Stimulated activated naive CD8-positive, alpha-beta T cell treated with anti-CD3 and anti-CD28 coated beads, Interleukin-15, amount 100 ng/mL, for 72 hours (primary cell): ENCODE measurements at regions not wholly inside any gene's neighbourhood (a gene's known extent, or its start where the extent isn't known, plus 50 kb on each side); places are given as distances from the start of the nearest gene placed in this dataset.
A peak's percentile ranks its signal among the peaks of the same experiment; 100 is the strongest.

Experiments used
- ATAC-seq: fragments of 150-1000 bp; cut with Tn5 transposase; 2 replicates; pipeline ENCODE4 v1.10.0; 2021; ENCODE audit warnings: mild to moderate bottlenecking, moderate library complexity
- DNase-seq, 2 donors: peaks; one replicate each; pipeline ENCODE4 v3.0.0; 2021 to 2022
- H3K27ac Mint-ChIP-seq, 2 donors: one replicate each; pipeline ENCODE4 v1.8.0; 2022; ENCODE audit warnings: mild to moderate bottlenecking in 2 of 2, mixed read lengths in 2 of 2, moderate library complexity in 2 of 2
- H3K27me3 Mint-ChIP-seq: one replicate; pipeline ENCODE4 v1.8.0; 2022; ENCODE audit warnings: mixed read lengths
- H3K4me1 Mint-ChIP-seq: one replicate; pipeline ENCODE4 v1.8.0; 2022; ENCODE audit warnings: mild to moderate bottlenecking, mixed read lengths
- H3K4me3 Mint-ChIP-seq, 2 donors: one replicate each; pipeline ENCODE4 v1.8.0; 2022; ENCODE audit warnings: mild to moderate bottlenecking in 2 of 2, mixed read lengths in 2 of 2, moderate library complexity in 1 of 2
- H3K9me3 Mint-ChIP-seq, 2 donors: one replicate each; pipeline ENCODE4 v1.8.0; 2022; ENCODE audit warnings: mixed read lengths in 2 of 2

DNA sequence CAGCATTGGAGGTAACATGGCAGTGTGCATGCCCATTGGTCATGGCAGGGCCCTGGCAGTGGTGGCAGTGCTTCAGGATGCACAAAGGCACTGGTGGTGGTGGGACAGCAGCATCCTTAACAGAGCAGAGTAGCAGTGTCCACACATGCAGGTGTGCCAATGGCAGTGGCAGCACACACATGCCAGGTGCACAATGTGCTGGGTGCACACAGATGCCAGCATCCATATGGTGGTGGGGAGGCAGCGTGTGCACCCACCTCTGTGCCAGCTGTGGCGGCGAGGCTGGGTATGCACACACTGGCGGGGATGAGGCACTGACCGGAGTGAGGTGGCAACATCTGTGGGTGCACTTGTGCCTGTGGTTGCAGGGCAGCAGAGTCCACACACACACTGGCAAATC is 150.6 kb downstream of the SI start:
- Mint-ChIP-seq H3K27me3 (no peaks in the 10 kb centered on the region), H3K4me1 (no peaks in the 10 kb centered on the region), H3K27ac (no peak overlapping the region), H3K4me3 (no peak overlapping the region), H3K9me3 (peaks cover 11 to 32% of the 10 kb centered on the region in 2 donors)
- DNase-seq (no peak), ATAC-seq (no peak)

DNA sequence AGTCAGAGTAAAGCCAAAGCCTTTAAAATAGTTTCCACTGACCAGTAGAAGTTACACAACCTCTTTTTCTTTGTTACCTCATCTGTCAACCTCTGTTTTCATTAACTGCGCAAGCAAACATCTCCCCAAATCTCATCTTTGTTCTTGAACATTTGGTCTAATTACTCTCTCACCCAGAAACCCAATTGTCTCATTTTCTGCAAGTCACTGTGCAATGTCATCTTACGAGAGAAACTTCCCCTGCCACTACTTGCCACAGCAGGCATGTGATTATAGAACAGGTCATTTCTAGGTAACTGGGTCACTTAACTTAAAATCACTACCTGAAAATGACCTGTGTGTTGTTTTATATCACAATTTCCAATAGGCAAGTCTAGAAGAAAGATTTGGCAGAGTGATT is 159.4 kb downstream of the SI start:
- Mint-ChIP-seq H3K27ac (no peak overlapping the region), H3K9me3 (peaks cover 6 to 7% of the 10 kb centered on the region in 2 donors)

DNA sequence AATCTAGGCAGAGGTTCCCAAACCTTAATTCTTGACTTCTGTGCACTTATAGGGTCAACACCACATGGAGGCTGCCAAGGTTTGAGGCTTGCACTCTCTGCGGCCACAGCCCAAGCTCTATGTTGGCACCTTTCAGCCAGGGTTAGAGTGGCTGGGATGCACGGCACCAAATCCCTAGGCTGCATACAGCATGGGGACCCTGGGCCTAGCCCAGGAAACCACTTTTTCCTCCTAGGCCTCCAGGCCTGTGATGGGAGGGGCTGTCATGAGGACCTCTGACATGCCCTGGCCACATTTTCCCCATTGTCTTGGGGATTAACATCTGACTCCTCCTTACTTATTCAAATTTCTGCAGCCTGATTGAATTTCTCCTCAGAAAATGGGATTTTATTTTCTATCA is 165.4 kb downstream of the SI start:
- H3K27me3 Mint-ChIP-seq = no peaks in the 10 kb centered on the region
- H3K27ac Mint-ChIP-seq = no peak overlapping the region
- no peak overlapping the region for H3K4me3 Mint-ChIP-seq
- ATAC-seq = no peak
- peaks cover 14 to 19% of the 10 kb centered on the region in 2 donors for H3K9me3 Mint-ChIP-seq
- H3K4me1 Mint-ChIP-seq = no peaks in the 10 kb centered on the region
- DNase-seq = no peak

More for the DNA sequence above, 159.4 kb downstream of the SI start:
- Mint-ChIP-seq H3K4me1 (no peaks in the 10 kb centered on the region), H3K4me3 (no peak overlapping the region), H3K27me3 (no peaks in the 10 kb centered on the region)
- ATAC-seq = no peak
- no peak for DNase-seq

DNA sequence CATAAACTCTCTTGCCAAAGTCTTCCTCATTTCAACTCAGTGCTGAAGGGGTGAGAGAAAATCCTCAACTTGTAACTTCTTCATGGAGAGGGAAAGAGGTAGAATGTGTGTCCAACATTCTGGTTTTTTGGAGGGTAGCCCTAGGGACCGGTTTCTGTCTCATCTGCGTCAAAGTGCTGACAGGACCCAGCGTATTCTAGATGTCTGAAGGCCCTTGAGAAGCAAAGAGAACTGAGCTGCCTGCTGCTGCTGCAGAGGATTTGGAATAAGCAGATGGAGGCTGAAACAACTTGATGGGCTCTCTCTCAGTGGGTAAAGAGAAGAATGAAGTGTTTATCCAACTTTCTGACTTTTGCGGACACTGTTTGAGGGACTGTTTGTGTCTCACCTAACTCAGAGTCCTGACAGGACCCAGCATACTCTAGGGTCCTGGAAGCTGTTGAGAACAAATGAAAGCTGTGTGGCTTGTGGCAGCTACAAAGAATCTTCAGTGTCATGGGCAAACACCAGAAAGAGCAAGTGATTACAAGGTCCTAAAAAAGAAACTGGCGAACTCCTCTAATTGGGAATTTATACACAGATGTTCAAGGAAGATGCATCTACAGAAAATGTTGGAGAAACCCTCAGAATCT is 174.4 kb downstream of the SI start:
- Mint-ChIP-seq H3K9me3 (peaks cover 9 to 20% of the 10 kb centered on the region in 2 donors), H3K27ac (no peak overlapping the region), H3K4me1 (no peaks in the 10 kb centered on the region), H3K4me3 (no peak overlapping the region), H3K27me3 (no peaks in the 10 kb centered on the region)
- DNase-seq (no peak), ATAC-seq (no peak)

DNA sequence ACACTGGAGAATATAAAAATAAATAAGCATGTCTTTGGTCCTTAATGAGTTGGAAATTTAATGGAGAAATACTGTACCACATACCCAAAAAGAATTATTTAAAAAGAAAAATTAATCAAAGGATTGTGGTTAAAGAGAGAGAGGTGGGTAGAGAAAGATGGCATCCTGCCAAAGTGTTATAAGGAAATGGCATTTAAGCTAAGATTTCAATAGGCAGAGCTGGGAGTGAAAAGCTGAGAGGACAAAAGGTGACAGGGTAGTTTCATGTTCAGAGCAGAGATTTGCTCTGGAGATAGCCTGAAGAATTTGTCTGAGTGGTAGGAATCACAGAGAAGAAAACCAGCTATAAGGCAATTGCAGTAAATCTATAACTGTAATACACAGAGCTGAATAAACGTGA is 181.0 kb downstream of the SI start:
- Mint-ChIP-seq H3K4me3 (no peak overlapping the region), H3K9me3 (peaks cover 4 to 7% of the 10 kb centered on the region in 2 donors), H3K27me3 (no peaks in the 10 kb centered on the region), H3K4me1 (no peaks in the 10 kb centered on the region), H3K27ac (no peak overlapping the region)
- DNase-seq (no peak), ATAC-seq (no peak)

DNA sequence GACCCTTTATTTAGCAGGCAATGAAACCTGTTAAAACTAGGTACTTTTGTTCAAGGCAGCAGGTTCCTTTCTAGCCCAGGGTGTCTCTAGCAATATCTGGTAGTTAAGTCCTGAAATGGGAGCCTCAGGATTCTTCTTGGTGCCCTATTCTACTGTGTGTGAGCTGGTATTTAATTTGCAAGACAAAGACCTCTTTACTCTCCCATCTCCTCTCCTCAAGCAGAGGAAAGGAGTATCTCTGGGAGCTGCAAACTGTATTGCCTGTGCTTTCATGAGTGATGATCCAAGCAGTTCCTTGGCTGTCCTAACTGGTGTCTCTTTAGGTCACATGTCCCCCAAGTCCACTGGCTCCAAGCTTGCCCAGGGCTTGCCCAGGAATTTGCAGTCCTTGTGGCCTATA is 188.2 kb downstream of the SI start:
- H3K4me1 Mint-ChIP-seq = no peaks in the 10 kb centered on the region

DNA sequence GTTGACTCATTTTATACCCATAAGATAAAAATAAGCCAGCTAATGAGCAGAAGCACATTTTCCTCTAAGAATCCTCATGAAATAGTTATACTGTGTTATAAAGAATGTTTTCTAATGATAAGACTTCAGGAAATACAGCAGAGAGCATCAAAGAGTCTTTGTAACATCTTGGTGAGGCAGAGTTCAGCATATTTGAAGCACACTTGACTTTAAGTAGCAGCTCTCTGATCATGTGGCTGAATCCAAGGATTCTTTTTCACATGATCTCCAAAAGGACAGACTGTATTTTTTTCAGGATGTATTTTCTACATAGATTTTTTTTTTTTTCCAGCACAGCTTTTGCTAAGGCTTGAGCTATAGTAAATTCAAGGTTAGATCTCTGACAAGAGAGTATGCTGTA is 195.1 kb downstream of the SI start:
- H3K4me1 Mint-ChIP-seq = no peaks in the 10 kb centered on the region
- peaks cover 0 to under 1% of the 10 kb centered on the region in 2 donors for H3K9me3 Mint-ChIP-seq
- DNase-seq (no peak), ATAC-seq (no peak)
- no peaks in the 10 kb centered on the region for H3K27me3 Mint-ChIP-seq
- H3K4me3 Mint-ChIP-seq = no peak overlapping the region
- H3K27ac Mint-ChIP-seq = no peak overlapping the region

More for the DNA sequence above, 188.2 kb downstream of the SI start:
- Mint-ChIP-seq H3K9me3 (peaks cover 11 to 16% of the 10 kb centered on the region in 2 donors), H3K27me3 (no peaks in the 10 kb centered on the region), H3K27ac (no peak overlapping the region), H3K4me3 (no peak overlapping the region)
- no peak for ATAC-seq
- no peak for DNase-seq

DNA sequence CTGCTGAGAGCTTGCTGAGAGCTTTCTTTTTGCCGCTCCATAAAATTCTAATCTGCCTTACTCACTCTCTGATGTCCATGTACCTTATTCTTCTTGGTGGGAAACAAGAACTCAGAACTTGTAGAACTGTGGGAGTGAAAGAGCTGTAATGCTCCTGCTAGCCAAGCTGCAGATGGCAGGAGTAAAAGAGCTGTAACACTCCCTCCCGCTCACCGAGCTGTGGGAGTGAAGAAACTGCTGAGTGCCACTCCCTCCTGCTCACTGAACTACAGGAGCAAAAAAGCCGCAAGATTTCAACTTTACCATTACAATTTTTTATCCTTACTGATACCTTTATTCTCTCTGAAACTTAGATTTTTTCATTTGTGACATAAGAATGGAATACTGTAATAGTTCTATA is 199.1 kb downstream of the SI start:
- Mint-ChIP-seq H3K27ac (no peak overlapping the region), H3K4me3 (no peak overlapping the region), H3K27me3 (no peaks in the 10 kb centered on the region), H3K4me1 (no peaks in the 10 kb centered on the region), H3K9me3 (no peaks in the 10 kb centered on the region)
- DNase-seq (no peak), ATAC-seq (no peak)

DNA sequence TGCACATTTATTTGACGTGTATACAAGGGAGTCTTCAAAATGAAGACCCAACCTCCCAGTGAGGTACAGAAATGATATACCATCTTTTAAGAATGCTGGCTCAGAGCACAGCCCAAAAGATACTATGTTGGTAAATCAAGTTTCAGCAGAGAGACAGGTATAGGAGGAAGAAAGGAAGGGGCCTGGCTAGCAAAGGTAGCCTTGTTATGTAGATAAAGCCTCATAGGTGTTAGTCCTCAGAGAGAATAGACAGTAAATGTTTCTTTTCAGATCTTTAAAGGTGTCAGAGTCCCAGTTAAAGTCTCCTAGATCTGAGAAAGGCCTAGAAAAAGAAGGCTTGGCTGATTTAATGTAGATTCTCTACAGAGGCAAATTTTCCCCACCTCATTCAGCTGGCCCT is 213.8 kb downstream of the SI start:
- Mint-ChIP-seq H3K27ac (no peak overlapping the region), H3K9me3 (peaks cover 5 to 12% of the 10 kb centered on the region in 2 donors), H3K4me3 (no peak overlapping the region), H3K27me3 (no peaks in the 10 kb centered on the region), H3K4me1 (no peaks in the 10 kb centered on the region)
- DNase-seq (no peak), ATAC-seq (no peak)

DNA sequence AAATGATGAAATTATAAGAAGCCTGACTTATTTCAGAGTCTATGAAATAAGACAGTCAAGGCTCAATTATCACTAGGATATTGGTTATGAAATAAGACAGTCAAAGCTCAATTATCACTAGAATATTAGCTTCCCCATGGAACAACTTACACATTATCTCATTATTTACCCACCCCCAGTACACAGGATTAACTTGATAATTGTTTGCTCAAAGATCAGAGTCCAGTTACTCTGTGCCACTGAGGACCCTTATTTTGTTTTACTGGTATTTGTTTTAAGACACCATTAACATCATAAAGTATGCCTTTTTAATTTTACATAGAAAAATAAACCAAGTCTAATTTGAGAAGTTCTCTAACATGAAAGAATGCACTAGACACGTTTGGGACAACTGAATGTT is 225.4 kb downstream of the SI start:
- no peaks in the 10 kb centered on the region for H3K9me3 Mint-ChIP-seq
- no peaks in the 10 kb centered on the region for H3K27me3 Mint-ChIP-seq
- H3K4me1 Mint-ChIP-seq = no peaks in the 10 kb centered on the region
- H3K4me3 Mint-ChIP-seq = no peak overlapping the region
- ATAC-seq (no peak), DNase-seq (no peak)
- no peak overlapping the region for H3K27ac Mint-ChIP-seq

DNA sequence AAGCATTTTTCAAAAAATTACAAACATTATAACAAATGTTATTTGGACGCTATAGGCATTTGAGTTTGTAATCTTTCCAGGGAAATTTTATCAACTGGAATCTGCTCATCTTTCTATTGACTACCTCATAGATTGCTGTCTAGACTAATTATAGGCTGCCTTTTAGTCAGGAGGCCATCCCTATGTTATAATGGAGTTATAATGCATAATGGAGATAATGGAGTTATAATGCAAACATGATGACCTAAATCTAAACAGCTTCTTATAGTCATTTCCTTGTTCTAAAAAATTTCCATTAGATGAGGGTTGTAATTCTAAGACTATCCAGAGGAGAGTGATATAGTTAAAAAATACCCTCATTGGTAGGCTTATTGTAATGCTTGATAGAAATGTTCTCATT is 226.4 kb downstream of the SI start:
- no peaks in the 10 kb centered on the region for H3K9me3 Mint-ChIP-seq
- no peak overlapping the region for H3K27ac Mint-ChIP-seq
- DNase-seq (no peak), ATAC-seq (no peak)
- H3K4me3 Mint-ChIP-seq = no peak overlapping the region
- no peaks in the 10 kb centered on the region for H3K27me3 Mint-ChIP-seq
- no peaks in the 10 kb centered on the region for H3K4me1 Mint-ChIP-seq

DNA sequence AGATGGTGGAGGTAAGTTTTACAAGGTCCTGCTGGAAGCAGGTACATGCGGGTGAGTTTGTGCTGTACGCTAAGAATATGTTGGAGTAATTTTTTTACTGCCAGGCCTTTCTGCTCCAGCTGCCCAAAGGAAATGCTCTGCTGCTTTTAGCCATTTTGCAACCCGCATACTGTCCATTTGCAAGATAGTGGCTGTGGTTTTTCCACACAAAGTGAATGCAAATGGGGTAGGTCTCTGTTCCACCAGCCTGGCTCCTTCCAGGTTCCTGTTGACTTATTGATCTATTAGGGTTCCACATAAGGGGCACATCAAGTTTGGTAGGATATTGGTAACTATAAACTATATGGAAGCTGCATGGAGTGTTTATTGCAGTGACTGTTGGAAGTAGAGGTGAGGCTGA is 227.1 kb downstream of the SI start:
- Mint-ChIP-seq H3K9me3 (no peaks in the 10 kb centered on the region), H3K4me3 (no peak overlapping the region), H3K27ac (no peak overlapping the region), H3K27me3 (no peaks in the 10 kb centered on the region), H3K4me1 (no peaks in the 10 kb centered on the region)
- ATAC-seq (no peak), DNase-seq (no peak)

DNA sequence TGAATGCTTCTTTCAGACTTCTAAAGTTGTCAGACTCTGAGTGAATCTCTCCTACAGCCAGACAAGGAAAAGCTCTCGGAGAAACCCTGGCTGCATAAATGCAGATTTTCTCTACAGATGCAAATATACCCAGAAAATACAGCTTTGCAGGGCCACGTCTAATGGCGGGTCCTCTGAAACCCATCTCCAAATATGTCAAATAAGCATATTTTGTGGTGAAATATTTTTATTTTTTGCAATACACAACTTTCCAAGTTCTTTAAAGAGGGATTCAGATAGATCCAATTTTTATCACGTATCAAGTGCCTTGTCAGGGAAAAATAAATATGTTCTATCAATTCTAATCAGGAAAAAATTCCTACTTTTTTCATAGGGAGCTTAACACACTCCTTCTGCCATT is 229.4 kb downstream of the SI start:
- DNase-seq (no peak), ATAC-seq (no peak)
- no peak overlapping the region for H3K27ac Mint-ChIP-seq
- H3K4me1 Mint-ChIP-seq = no peaks in the 10 kb centered on the region
- H3K4me3 Mint-ChIP-seq = no peak overlapping the region
- no peaks in the 10 kb centered on the region for H3K9me3 Mint-ChIP-seq
- H3K27me3 Mint-ChIP-seq = no peaks in the 10 kb centered on the region

DNA sequence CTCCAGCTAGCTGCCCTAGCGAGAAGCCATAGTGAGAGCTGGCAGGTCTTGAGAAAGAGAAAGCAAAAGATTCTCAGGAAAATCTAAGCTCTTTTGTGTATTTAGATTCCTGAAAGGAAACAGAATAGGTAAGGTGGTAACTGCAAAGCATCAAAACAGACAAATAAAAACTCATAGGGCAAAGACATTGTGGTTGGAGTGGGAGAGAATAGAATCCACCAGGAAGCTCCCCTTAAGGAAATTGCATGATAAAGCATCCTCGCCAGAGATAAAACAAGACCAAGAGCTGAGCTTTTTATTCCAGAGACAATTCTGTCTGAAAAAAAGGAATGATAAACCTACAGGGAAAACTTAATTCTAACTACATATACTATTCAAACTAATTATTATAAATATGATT is 232.6 kb downstream of the SI start:
- Mint-ChIP-seq H3K27ac (no peak overlapping the region), H3K9me3 (peaks cover 9 to 11% of the 10 kb centered on the region in 2 donors), H3K4me1 (no peaks in the 10 kb centered on the region), H3K4me3 (no peak overlapping the region), H3K27me3 (no peaks in the 10 kb centered on the region)
- ATAC-seq (no peak), DNase-seq (no peak)

DNA sequence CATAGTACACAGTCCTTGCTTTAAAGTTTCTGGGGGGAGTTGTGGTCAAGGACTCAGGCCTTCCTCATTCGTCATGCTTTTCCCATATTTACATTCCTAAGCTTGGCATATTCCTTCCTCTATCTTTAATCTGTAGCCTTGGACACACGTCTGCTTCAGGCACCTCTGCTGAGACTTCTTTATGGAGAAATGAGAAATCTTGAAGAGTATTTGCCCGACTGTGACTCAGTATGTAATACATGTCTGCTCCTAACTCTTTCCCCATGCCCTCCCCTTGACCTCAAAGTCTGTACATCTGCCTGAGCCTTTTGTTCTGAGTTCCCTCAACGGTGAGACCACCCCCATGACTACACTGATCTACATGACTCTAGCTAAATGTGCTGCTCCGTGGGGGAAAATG is 246.1 kb downstream of the SI start:
- H3K27me3 Mint-ChIP-seq = no peaks in the 10 kb centered on the region
- ATAC-seq = no peak
- no peak for DNase-seq
- peaks cover 3 to 6% of the 10 kb centered on the region in 2 donors for H3K9me3 Mint-ChIP-seq
- H3K27ac Mint-ChIP-seq = no peak overlapping the region
- no peak overlapping the region for H3K4me3 Mint-ChIP-seq
- H3K4me1 Mint-ChIP-seq = no peaks in the 10 kb centered on the region

DNA sequence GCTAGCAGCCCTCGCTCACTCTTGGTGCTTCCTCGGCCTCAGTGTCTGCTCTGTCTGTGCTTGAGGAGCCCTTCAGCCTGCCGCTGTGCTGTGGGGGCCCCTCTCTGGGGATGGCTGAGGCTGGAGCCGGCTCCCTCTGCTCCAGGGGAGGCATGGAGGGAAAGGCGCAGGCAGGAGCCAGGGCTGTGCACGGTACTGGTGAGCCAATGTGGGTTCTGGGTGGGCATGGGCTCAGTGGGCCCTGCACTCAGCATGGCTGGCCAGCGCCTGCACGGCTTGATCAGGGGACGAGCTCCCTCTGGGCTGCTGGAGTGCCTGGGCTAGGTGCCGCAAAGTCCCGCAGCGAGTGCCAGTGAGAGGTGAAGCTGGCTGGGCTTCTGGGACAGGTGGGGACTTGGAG is 260.0 kb downstream of the SI start:
- no peak overlapping the region for H3K27ac Mint-ChIP-seq

DNA sequence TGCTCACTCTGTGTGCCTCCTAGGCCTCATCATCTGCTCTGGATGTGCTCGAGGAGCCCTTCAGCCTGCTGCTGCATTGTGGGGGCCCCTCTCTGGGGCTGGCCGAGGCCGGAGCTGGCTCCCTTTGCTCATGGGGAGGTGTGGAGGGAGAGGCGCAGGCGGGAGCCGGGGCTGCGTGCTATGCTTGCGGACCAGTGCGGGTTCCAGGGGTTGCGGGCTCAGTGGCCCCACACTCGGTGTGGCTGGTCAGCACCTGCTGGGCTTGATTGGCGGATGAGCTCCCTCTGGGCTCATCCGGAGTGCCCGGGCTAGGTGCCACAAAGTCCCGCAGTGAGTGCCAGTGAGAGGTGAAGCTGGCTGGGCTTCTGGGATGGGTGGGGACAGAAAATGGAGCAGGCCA is 264.2 kb downstream of the SI start:
- Mint-ChIP-seq H3K9me3 (peaks cover 5 to 6% of the 10 kb centered on the region in 2 donors), H3K4me3 (no peak overlapping the region), H3K4me1 (no peaks in the 10 kb centered on the region), H3K27me3 (no peaks in the 10 kb centered on the region), H3K27ac (no peak overlapping the region)
- DNase-seq = no peak
- peak; percentile 18 for ATAC-seq

More for the DNA sequence above, 260.0 kb downstream of the SI start:
- DNase-seq (no peak), ATAC-seq (no peak)
- no peaks in the 10 kb centered on the region for H3K4me1 Mint-ChIP-seq
- H3K27me3 Mint-ChIP-seq = no peaks in the 10 kb centered on the region
- no peak overlapping the region for H3K4me3 Mint-ChIP-seq
- peaks cover 5 to 6% of the 10 kb centered on the region in 2 donors for H3K9me3 Mint-ChIP-seq
